GM18499 (cell line): ENCODE measurements at regions not wholly inside any gene's neighbourhood (a gene's known extent, or its start where the extent isn't known, plus 50 kb on each side); places are given as distances from the start of the nearest gene placed in this dataset.
"Not testable (repeated sequence)": the region's sequence is repeated elsewhere in the genome, so short reads cannot be mapped to it uniquely, and the experiment has no call there.

Experiments
- ATAC-seq: cut with Tn5 transposase; IDR thresholded peaks from one replicate; pipeline ENCODE4 v1.9.1; 2021; ENCODE audit warnings: moderate number of reproducible peaks; ENCODE audit not compliant: insufficient read depth, unreplicated experiment

DNA sequence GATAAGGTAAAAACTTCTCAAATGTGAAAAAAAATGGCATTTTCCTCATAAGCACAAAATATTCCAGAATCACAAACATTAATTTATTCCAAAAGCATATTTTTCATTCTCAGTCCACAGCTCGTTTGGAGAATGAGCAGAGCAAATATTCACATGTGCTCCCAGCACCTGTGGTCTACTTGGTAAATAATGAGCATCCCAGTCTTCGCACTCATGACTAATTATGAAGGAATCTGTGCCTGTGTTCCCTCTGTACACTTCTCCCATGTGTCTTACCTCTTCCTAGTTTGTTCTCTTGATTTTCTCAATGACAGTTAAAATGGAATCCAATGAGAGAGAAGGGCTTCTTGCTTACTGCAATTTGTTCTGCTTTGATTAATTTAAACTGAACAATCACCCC lies 671.0 kb upstream of the SOX11 start:
- ATAC-seq: no peak

DNA sequence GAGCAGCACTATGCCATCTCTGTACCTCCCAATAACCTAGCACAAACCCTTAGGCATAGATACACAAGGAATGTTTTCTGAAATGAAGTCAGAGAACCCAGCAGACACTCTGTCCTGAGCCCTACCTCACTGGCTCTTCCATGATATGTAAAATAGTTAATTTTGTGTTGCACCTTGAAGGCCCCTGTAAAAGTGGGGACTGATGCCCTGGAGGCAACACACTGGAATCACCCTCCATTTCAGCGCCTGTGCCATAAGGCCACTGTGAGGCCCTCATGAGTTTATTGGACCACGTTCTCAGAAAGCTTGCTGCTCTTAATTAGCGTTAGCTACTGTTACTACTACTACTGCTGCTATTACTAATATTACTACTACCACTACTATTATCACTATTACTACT lies 670.1 kb upstream of the SOX11 start:
- ATAC-seq: no peak

DNA sequence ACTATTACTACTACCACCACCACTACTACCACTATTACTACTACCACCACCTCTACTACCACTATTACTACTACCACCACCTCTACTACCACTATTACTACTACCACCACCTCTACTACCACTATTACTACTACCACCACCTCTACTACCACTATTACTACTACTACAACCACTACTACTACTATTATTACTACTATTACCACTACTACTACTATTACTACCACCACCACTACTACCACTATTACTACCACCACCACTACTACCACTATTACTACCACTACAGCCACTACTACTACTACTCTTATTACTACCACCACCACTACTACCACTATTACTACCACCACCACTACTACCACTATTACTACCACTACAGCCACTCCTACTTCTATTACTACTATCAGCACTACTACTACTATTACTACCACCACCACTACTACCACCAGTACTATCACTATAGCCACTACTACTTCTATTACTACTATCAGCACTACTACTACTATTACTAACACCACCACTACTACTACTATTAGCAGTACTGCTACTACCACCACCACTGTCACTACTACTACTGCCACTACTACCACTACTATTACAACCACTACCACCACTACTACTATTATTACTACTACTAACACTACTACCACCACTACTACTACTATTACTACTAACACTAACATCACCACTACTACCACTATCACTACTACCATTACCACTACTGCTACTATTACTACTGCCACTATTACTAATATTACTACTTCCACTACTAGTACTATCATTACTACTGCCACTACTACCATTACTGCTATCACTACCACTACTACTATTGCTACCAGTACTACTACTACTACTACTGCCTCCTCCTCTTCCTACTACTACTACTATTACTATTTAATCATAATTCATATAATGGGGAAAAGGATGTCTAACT lies 669.2 kb upstream of the SOX11 start:
- ATAC-seq: not testable (repeated sequence)

DNA sequence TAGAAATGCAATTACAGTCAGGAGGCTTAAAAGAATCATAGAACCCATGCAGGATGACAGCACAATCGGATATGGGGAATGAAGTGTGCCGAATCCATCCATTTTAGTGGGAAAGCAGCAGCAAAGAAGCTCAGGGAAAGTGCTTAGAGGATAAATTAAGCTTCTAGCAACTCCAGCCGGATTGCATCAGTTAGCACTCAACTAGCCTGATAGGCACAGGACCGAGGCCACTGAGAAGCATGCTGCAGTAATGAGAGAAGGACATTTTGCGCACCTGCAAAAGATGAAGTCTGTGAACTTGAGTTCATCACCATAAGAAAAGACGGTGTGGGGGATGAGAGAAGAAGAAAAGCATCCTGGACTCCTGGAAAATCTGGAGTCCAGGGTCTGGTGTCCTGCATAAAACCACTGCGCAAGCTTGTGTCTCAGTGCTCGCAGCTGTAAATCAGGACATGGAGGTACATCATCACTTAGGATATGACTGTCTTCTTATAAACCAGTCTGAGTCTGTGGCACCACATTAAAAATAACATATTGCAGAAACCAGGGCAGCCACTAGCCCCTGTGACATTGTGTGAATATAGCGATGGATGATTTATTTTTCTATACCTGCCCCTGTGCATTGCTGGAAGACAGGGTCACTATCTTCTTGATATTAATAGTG lies 665.5 kb upstream of the SOX11 start:
- ATAC-seq: no peak

DNA sequence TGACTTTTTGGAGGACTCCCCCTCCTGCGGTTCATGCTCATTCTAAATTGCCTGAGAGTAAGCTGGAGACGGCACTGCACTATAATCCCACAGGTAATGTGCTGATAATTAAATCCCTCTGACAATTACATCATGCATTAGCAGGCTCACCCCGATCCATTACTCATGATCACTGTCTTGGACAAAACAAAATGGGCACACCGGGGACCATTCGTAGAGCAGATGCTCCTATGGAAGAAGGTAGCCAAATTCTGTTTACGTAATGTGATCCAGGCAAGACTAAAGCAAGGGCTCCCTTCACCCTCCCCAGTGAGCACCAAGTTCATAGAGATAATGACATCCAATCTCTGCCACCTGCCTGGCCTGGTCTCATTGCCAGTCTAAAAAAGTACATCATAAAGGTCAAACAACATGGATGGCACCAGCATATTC lies 657.1 kb upstream of the SOX11 start:
- no peak for ATAC-seq

DNA sequence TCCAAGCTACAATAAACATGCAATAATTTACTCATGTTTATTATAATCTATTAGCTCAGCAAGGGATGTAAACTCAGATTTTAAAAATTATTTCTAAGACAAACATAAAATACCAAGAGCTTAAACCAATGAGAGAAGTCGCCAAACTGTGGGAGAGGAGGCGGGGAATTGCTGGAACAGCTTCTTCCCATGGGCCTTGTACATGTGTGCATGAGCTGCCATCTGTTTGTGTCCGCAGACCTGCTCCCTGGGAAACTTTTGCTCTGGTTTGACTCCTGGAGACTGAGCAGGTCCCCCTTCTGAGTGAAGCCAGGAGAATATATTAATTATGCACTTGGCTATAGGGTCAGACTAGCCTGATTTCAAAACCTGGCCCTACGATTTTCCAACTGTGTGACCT lies 655.9 kb upstream of the SOX11 start:
- ATAC-seq: no peak

DNA sequence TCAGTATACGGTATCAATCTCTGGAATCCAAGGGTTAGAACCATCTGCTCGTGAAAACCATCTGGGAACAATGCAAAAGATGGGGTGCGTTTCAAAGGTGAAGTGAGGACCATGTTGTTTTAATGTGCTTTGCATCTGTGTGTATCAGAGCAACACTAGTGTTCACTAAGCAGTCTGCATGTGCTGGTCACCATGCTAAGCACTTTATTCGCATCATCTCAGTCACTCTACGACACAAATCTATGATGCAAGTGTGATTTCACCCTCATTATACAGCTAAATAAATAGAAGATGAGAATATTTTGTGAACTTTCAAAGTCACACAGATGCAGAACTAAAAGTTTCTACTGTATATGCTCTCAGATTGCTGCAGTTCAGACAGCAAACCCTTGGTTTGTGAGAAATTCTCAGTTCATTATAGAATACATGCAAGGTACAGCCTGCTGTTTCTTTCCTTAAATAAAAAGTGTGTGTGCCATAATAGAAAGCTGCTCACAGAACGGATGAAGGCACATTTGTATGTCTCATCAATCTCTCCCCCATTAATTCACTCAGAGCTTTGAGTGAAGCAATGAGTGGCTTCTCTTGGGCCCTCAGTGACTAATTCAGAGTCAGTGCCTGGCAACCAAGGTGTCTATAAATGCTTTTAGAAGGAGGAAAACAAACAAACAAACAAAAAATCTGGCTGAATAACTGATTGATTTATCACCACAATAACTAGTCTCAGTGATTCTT lies 652.8 kb upstream of the SOX11 start:
- ATAC-seq: no peak

DNA sequence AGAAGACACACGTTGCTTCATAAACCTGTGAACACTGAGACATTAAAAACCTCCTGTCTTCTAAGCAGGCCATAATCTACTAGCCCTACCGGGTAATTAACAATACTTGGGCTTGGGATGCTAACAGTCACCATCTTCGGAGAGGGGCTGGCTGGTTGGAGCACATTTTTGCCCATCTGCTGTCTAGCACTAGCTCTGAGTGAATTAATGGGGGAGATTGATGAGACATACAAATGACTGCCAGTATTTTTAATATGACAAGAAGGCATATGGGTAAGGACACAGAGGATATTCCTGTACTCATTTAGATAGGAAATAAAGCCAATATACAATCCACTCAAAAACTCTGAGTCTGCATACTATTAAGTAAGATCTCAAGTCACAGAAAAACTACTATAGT lies 651.6 kb upstream of the SOX11 start:
- no peak for ATAC-seq

DNA sequence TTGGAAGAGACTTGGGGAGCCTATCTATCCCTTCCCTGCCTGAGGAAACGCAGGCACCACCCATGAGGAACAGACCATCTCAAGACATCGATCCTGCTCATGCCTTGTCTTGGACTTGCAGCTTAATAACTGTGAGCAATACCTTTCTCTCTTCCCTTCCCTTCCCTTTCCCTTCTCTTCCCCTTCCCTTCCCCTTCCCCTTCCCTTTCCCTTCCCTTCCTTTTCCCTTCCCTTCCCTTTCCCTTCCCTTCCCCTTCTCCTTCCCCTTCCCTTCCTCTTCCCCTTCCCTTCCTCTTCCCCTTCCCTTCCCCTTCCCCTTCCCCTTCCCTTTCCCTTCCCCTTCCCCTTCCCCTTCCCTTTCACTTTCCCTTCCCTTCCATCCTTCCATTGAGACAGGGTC lies 650.7 kb upstream of the SOX11 start:
- ATAC-seq: no peak

DNA sequence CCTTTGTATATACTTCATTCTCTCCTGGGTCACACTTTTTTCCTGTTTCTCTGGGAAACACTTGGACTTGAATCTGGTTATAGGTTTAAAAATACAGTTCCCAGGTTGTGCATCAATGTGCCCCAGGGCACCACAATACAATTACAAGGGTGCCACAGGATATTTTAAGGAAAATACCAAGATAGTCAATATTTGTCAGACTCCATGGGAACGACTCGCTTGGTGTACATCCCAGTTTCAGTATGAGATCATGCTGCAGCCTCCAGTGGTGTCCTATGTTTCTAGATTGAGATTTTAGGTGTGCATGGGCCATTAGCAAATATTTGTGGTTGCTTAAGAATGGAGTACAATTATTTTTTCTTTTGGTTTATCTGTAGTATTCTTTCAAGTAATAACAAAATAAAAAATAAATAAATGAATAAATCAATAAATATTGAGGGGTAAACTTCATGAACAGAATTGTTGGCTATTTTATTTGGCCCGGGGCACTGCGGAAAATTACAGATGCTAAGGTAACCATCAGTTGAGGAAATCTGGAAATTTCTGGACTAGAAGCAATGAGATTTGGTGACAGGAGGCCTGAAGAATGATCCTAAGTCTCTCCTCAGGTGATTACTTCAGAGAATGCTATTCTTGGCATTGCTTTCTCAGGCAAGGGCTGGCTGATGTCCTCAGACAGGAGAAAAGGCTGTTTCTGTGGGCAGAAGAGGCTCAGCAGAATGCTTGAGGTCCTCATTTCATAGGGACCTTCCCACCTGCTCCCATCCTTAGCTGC lies 649.3 kb upstream of the SOX11 start:
- no peak for ATAC-seq

DNA sequence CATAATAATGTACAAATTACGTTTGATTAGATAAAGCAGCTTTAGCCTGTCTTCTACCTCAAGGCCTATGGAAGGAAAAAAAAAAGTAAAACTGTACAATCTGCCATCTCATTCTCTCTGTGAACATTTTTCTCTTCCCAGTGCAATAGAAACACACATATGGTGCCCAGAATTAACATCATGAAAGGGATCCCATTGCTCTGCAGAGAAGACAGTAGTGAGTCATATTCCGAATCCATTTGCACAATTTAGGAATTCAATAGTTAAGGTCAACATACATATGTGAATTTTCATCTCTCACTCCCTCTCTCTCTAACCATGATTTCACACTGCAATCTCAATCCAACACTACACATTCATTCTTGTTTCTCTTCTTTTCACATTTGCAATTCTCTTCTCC lies 640.9 kb upstream of the SOX11 start:
- ATAC-seq: no peak

DNA sequence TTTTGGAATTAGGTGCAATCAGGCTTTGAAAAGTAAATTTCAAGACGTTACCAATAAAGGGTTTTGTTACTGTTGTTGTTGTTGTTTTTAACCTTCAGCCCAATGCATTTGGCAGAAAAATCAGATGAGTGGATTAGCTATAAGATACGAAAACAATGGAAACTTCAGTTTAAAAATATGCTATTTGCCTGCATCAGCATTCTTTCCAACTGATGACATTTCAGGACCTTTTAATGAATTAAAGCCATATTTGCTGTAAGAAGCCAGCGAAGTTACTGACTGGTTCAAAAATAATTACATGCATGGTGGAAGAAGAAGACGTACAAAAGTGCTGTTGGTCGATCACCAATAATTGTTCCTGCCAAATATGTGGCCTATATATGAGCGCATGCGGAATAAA lies 639.3 kb upstream of the SOX11 start:
- ATAC-seq: no peak

DNA sequence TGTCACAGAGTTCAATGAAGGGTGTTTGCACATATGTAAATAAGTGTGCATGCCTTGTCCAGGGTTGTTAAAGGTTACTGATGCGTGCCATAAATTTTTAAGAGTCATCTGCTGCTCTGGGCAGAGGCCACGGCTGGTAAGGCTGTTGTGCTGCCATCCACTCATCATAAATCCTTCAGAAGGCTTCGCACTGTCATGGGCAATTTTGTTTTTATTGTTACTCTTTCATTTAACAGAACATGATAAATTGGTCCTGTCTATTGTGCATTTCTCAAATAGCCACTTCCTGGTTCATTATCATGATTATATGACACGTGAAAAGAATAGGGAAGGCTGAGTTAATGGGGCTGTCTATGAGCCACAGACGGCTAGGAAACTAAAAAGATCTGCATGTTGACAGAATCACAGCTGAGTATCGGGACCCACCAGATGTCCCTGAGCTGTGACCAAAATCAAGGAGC lies 634.3 kb upstream of the SOX11 start:
- ATAC-seq: no peak

DNA sequence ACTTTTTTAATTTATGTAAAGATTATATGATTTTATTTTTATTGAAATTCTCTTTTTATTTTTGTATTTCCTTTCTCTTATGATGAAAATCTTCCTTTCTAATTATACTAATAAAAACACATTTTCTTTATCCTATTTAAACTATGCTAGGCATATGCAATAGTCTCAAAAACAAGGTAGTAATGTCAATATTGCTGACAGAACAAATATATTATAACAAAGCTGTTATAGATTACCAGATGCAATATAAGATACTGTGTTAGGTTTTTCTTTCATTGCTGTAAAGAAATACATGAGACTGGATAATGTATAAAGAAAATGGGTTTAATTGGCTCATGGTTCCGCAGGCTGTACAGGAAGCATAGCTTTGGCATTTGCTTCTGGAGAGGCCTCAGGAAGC lies 631.2 kb upstream of the SOX11 start:
- no peak for ATAC-seq

DNA sequence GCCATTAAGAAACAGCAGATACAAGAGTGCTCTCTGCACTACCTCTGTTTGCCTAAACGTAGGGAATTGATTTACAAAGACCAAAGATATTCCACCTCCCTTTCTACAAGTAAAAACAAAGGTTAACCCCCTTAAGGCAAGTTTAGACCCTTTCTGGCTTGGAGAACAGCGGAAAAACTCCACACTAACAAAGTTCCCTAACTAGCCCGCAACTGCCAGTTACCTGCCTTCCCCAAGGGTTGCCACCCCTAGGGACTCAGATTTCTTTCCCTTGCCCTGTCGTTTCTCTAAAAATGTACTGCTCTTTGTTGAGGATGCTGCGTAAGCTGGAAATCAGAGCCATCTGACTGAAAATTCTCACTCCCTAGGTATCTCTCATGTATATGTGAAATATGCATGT lies 627.5 kb upstream of the SOX11 start:
- ATAC-seq: no peak

DNA sequence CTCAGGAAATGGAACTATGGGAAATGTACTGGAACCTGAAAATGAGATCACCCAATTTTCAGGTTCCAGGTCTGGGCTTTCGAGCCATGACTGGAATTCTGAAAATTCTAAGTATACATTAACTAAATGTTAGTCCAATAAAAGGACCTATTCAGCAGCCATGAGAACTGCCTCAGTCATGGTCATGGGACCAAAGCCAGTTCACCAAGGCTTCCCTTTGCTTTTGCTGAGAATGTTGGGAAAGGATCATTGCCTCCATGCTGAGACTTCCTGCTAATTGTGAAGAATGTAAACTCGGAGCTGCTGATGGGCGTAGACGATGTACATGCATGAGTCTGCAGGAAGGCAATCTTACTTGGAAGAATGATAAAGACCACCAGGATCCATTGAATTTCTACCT lies 624.4 kb upstream of the SOX11 start:
- ATAC-seq: no peak

DNA sequence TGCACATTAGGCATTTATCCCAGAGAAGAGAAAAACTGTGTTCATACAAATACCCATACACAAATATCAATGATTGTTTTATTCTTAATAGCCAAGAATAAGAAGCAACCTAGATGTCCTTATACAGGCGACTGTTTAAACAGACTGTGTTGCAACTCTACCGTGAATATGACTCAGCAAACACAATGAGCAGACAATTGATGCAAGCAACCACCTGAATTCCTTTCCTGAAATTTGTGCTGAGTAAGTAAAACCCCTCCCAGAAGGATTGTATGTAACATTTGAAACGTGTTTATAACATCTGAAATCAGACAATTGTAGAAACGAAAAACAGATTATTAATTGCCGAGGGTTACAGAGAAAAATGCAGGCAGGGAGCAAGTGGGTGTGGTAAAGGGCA lies 621.9 kb upstream of the SOX11 start:
- ATAC-seq: no peak

DNA sequence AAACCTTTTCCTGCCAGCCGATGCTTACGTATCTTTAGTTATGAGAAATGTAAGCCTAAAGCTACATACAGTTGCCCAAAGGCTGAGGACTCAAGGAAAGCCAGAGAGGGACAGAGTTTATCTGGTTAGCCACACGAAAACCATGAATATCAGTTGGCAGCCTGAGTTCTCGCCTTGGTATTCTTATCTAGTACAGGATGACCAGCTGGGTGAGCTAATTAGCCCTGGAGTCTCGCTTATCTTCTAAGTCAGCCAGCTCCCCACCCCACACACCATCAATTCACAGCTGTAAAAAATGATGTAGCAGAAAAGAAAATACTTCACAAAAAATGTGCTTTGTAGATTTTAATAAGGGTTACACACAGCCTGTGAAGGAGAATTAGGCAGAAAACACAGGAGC lies 617.5 kb upstream of the SOX11 start:
- no peak for ATAC-seq

DNA sequence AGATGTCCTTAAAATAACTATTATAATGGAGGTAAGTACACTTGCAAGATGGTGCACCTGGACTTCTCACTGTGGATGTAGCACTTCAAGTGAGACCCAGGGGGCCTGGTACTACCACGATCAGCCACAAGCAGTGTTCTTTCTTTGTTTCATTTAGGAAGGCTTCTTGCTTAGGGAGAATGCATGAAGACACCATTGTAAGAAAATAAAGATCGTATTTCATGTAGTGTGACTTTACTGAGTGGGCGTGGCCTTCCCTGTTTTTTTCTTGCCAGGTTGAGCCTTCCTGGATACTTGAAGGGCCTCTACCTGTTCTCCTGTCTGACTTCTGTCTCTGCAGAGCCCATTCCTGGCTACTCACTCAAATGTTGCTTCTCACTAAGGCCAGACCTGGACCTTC lies 615.6 kb upstream of the SOX11 start:
- ATAC-seq: no peak

DNA sequence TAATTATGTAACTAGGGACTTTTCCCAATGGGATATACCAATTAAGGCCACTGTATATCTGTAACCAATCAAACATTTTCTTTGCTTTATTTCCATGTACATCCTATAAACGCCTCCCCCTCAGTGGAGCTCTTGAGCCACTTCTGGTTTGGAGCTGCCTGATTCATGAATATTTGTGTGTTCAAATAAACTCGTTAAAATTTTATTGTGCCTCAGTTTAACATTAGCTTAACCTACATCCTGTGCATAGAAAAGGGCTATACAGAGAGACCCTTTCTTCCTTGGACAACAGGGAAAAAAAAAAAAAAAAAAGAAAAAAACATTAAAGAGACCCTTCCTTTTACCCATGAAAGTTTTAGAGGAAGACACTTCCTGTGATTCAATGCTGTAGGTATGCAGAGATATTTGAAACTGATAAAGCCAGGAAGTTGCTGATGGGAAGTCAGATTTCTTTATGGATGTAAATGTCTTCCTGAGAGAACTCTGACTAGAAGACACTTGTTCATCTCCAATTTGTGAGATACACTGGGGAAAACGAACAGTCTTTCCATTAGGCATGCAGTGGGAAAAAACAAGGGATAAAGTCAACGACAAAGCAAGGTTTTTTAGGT lies 614.6 kb upstream of the SOX11 start:
- no peak for ATAC-seq
